Loucy (cell line): ENCODE measurements at regions not wholly inside any gene's neighbourhood (a gene's known extent, or its start where the extent isn't known, plus 50 kb on each side); places are given as distances from the start of the nearest gene placed in this dataset.

Experiments used
- H2AFZ ChIP-seq: fragments of 200-600 bp; sonication (generic); 2 replicates; pipeline ENCODE4 v1.6.0; 2016; ENCODE audit warnings: antibody characterized with exemption, mild to moderate bottlenecking, low read length, moderate library complexity
- H3F3A ChIP-seq: fragments of 200-600 bp; 2 replicates; pipeline ENCODE4 v1.6.0; 2016; ENCODE audit warnings: antibody characterized with exemption, low read depth, mild to moderate bottlenecking
- H3K27me3 ChIP-seq: fragments of 200-600 bp; sonication (generic); 2 replicates; pipeline ENCODE4 v1.6.1; 2014; ENCODE audit warnings: low read length, mild to moderate bottlenecking; ENCODE audit not compliant: insufficient read depth, poor library complexity, severe bottlenecking
- H3K36me3 ChIP-seq: fragments of 200-600 bp; sonication (generic); 2 replicates; pipeline ENCODE4 v1.6.1; 2016; ENCODE audit warnings: low read length; ENCODE audit not compliant: insufficient read depth
- H3K4me1 ChIP-seq: fragments of 200-600 bp; sonication (generic); 2 replicates; pipeline ENCODE4 v1.5.1; 2014; ENCODE audit warnings: low read length, mild to moderate bottlenecking; ENCODE audit not compliant: insufficient read depth, poor library complexity, severe bottlenecking
- H3K4me2 ChIP-seq: fragments of 200-600 bp; sonication (generic); 2 replicates; pipeline ENCODE4 v1.6.0; 2014; ENCODE audit warnings: antibody characterized with exemption, low read length, low read depth, mild to moderate bottlenecking; ENCODE audit not compliant: poor library complexity, severe bottlenecking
- H3K4me3 ChIP-seq: fragments of 200-600 bp; sonication (generic); 2 replicates; pipeline ENCODE4 v1.5.1; 2014; ENCODE audit warnings: low read length, mild to moderate bottlenecking, mixed read lengths; ENCODE audit not compliant: poor library complexity, severe bottlenecking
- H3K79me2 ChIP-seq: fragments of 200-600 bp; sonication (generic); 2 replicates; pipeline ENCODE4 v1.6.1; 2014; ENCODE audit warnings: low read length; ENCODE audit not compliant: insufficient read depth
- H3K9ac ChIP-seq: fragments of 200-600 bp; sonication (generic); 2 replicates; pipeline ENCODE4 v1.6.0; 2014; ENCODE audit warnings: mild to moderate bottlenecking, low read depth, low read length, moderate library complexity; ENCODE audit not compliant: poor library complexity, severe bottlenecking
- H3K9me2 ChIP-seq: fragments of 200-600 bp; sonication (generic); replicated peaks from 2 replicates; pipeline ENCODE4 v1.6.1; 2016; ENCODE audit warnings: low read depth, low read length, mixed read lengths
- H3K9me3 ChIP-seq: fragments of 200-600 bp; sonication (generic); 2 replicates; pipeline ENCODE4 v1.6.1; 2014; ENCODE audit warnings: mild to moderate bottlenecking, antibody characterized with exemption, low read length, low read depth; ENCODE audit not compliant: insufficient read depth
- H4K20me1 ChIP-seq: fragments of 200-600 bp; sonication (generic); 2 replicates; pipeline ENCODE4 v1.6.0; 2014; ENCODE audit warnings: antibody characterized with exemption, low read length, mild to moderate bottlenecking; ENCODE audit not compliant: insufficient read depth, poor library complexity, severe bottlenecking
- EZH2phosphoT487 ChIP-seq: fragments of 200-600 bp; IDR thresholded peaks from 2 replicates; pipeline ENCODE4 v1.6.1; 2018; ENCODE audit warnings: antibody characterized with exemption, mild to moderate bottlenecking, moderate library complexity, borderline replicate concordance
- TF ChIP-seq, protein P1 (sequence below): fragments of 200-600 bp; sonication (generic); conservative IDR thresholded peaks from 2 replicates; pipeline ENCODE4 v1.5.1; 2014; ENCODE audit warnings: mild to moderate bottlenecking, antibody characterized with exemption, low read length

DNA sequence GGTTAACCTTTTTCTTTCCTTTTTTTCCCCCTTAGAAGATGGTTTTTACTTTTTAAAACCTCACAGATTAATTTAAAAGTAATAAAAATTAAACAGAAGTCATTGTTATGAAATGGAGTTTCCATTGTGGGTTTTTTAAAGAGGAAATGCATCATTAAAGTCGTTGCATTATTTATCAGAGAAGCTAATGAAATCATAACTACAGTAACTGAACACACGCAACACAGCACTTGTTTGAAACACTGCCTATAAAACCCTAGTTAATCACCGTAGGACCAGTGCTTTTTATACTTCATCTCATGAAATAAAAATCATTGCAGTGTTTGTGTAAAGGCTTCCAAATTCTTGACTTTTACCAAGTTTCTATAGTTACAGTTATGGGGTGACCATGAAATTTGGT, 82.4 kb upstream of the NTRK2 start:
- Histone ChIP-seq H3K9ac (no peak overlapping the region), H3K4me3 (no peak overlapping the region), H3K9me3 (no peaks in the 10 kb centered on the region), H3F3A (no peaks in the 10 kb centered on the region), H3K4me1 (no peaks in the 10 kb centered on the region), H3K79me2 (no peaks in the 10 kb centered on the region), H3K36me3 (no peaks in the 10 kb centered on the region), H2AFZ (no peak overlapping the region), H3K27me3 (no peaks in the 10 kb centered on the region), H3K4me2 (no peak overlapping the region), H4K20me1 (no peaks in the 10 kb centered on the region), H3K9me2 (0 out of 2 replicates have a peak, but pooled peaks cover 2% of the 10 kb centered on the region)
- TF ChIP-seq, protein P1, sequence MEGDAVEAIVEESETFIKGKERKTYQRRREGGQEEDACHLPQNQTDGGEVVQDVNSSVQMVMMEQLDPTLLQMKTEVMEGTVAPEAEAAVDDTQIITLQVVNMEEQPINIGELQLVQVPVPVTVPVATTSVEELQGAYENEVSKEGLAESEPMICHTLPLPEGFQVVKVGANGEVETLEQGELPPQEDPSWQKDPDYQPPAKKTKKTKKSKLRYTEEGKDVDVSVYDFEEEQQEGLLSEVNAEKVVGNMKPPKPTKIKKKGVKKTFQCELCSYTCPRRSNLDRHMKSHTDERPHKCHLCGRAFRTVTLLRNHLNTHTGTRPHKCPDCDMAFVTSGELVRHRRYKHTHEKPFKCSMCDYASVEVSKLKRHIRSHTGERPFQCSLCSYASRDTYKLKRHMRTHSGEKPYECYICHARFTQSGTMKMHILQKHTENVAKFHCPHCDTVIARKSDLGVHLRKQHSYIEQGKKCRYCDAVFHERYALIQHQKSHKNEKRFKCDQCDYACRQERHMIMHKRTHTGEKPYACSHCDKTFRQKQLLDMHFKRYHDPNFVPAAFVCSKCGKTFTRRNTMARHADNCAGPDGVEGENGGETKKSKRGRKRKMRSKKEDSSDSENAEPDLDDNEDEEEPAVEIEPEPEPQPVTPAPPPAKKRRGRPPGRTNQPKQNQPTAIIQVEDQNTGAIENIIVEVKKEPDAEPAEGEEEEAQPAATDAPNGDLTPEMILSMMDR = no peak
- no peak for TF ChIP-seq EZH2phosphoT487

DNA sequence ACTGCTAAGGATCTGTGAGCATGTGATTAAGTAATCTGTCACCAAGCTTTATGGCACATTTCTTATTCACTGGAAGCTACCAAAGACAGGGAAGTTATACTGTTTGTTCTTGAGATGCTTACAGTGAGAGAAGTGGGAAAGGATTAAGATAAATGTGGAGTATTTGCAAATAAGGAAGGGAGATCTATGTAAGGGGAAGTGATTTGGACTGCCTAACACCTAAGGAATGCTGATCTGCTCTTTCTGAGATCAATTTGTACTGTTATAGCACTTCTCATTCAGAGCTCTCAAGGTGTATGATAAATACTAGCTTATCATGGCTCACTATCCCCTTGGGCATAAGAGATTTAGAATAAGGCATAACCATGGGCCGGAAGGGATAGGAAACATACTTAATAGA, 80.0 kb upstream of the NTRK2 start:
- H3K4me3 ChIP-seq = no peak overlapping the region
- H3K9me2 ChIP-seq = 0 out of 2 replicates have a peak, but pooled peaks cover 2% of the 10 kb centered on the region
- H3K4me2 ChIP-seq = no peak overlapping the region
- no peak overlapping the region for H2AFZ ChIP-seq
- TF ChIP-seq, protein P1 = no peak
- no peak for TF ChIP-seq EZH2phosphoT487
- H3K36me3 ChIP-seq = no peaks in the 10 kb centered on the region
- no peaks in the 10 kb centered on the region for H4K20me1 ChIP-seq
- no peaks in the 10 kb centered on the region for H3K9me3 ChIP-seq
- H3K9ac ChIP-seq = no peak overlapping the region
- no peaks in the 10 kb centered on the region for H3F3A ChIP-seq
- H3K4me1 ChIP-seq = no peaks in the 10 kb centered on the region
- H3K27me3 ChIP-seq = no peaks in the 10 kb centered on the region
- no peaks in the 10 kb centered on the region for H3K79me2 ChIP-seq

DNA sequence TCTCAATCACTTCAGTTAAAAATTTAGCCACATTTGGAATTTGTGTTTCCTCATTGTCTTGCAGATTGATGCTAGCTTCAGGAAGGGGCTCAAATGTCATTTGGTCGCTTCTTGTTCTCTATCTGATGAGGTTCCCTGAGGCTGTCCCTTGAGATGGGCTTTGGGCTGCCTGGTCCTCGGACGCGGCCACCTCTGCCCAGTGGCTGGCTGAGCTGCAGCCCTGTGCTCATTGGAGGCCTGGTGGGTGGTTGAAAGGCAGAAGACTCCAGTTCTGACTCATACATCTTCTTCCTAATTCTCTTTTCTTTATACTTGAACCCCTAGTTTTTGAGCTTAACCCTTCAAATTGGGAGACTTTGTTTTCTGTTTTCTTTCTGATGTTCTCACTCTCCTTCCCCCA, 78.8 kb upstream of the NTRK2 start:
- Histone ChIP-seq H3F3A (no peaks in the 10 kb centered on the region), H3K4me2 (no peak overlapping the region), H3K4me3 (no peak overlapping the region), H3K9me2 (0 out of 2 replicates have a peak, but pooled peaks cover 2% of the 10 kb centered on the region), H3K79me2 (no peaks in the 10 kb centered on the region), H4K20me1 (no peaks in the 10 kb centered on the region), H3K9me3 (no peaks in the 10 kb centered on the region; the same call in 1 of the 2 replicates), H3K4me1 (no peaks in the 10 kb centered on the region), H3K27me3 (no peaks in the 10 kb centered on the region), H3K36me3 (no peaks in the 10 kb centered on the region), H2AFZ (no peak overlapping the region), H3K9ac (no peak overlapping the region)
- no peak for TF ChIP-seq EZH2phosphoT487
- TF ChIP-seq, protein P1 = no peak
